H1 (cell line): ENCODE measurements at regions not wholly inside any gene's neighbourhood (a gene's known extent, or its start where the extent isn't known, plus 50 kb on each side); places are given as distances from the start of the nearest gene placed in this dataset.

Source experiments
- CTCF ChIA-PET: fragments of 300-600 bp; sonication (Branson Sonifier 250); formaldehyde crosslinking; loops from one replicate; lab custom pipeline; 2021; ENCODE audit not compliant: partially characterized antibody; lab: Charles Lee
- POLR2A ChIA-PET: fragments of 300-600 bp; sonication (Branson Sonifier 250); formaldehyde crosslinking; loops from one replicate; lab custom pipeline; 2021; ENCODE audit warnings: inconsistent platforms; ENCODE audit not compliant: partially characterized antibody; lab: Charles Lee
- DNase-seq, 2 experiments: peaks; one replicate each; pipeline versions ENCODE4 v3.0.0 to v3.0.0-alpha.2; 2010 to 2022; ENCODE audit warnings: low spot score in 2 of 2, low read depth in 1 of 2, mixed read lengths in 1 of 2
- FAIRE-seq: peaks from 2 replicates; lab custom pipeline; 2011; peaks lifted over from hg19 to GRCh38; lab: Jason Lieb, UNC
- H2AFZ ChIP-seq: 2 replicates; pipeline ENCODE4 v1.8.1; 2012; ENCODE audit warnings: low read length, inconsistent platforms
- H2AK5ac ChIP-seq: 2 replicates; pipeline ENCODE4 v1.6.1; 2013; ENCODE audit warnings: low read depth, low read length
- H2BK120ac ChIP-seq: replicated peaks from 2 replicates; pipeline ENCODE3; 2013; ENCODE audit warnings: low read depth, low read length, inconsistent platforms
- H2BK12ac ChIP-seq: 2 replicates; pipeline ENCODE4 v1.6.1; 2013; ENCODE audit warnings: low read depth, low read length
- H2BK15ac ChIP-seq: 2 replicates; pipeline ENCODE4 v1.6.1; 2013; ENCODE audit warnings: low read length
- H2BK20ac ChIP-seq: 2 replicates; pipeline ENCODE4 v1.6.1; 2013; ENCODE audit warnings: low read length
- H2BK5ac ChIP-seq: 2 replicates; pipeline ENCODE4 v1.6.1; 2013; ENCODE audit warnings: low read depth, low read length
- H3K14ac ChIP-seq: 2 replicates; pipeline ENCODE4 v1.6.1; 2013; ENCODE audit warnings: inconsistent platforms; ENCODE audit not compliant: insufficient read length
- H3K18ac ChIP-seq: 2 replicates; pipeline ENCODE4 v1.6.1; 2013; ENCODE audit warnings: low read length; ENCODE audit errors: extremely low read depth
- H3K23ac ChIP-seq: 2 replicates; pipeline ENCODE4 v1.6.1; 2013; ENCODE audit warnings: inconsistent platforms; ENCODE audit not compliant: insufficient read length
- H3K23me2 ChIP-seq: 2 replicates; pipeline ENCODE4 v1.6.1; 2013; ENCODE audit warnings: low read depth, low read length
- H3K27ac ChIP-seq: 2 replicates; pipeline ENCODE4 v1.6.1; 2011; ENCODE audit warnings: low read depth, low read length, inconsistent platforms
- H3K27me3 ChIP-seq, 4 experiments: replicated peaks in 1 of 4; 1 replicate in 1 of 4; 2 replicates in 3 of 4; pipeline versions ENCODE4 v1.6.1 to v1.8.1; 2011 to 2013; ENCODE audit warnings: low read length in 3 of 4, mild to moderate bottlenecking in 3 of 4, inconsistent platforms in 2 of 4, mixed read lengths in 2 of 4, moderate library complexity in 1 of 4; ENCODE audit not compliant: control insufficient read depth in 3 of 4, insufficient read depth in 3 of 4; ENCODE audit errors: extremely low read depth in 1 of 4
- H3K36me3 ChIP-seq, 4 experiments: 2 replicates each; pipeline versions ENCODE4 v1.6.1 to v1.8.1; 2011 to 2013; ENCODE audit warnings: mild to moderate bottlenecking in 4 of 4, low read length in 3 of 4, moderate library complexity in 2 of 4, control low read depth in 1 of 4, inconsistent platforms in 1 of 4; ENCODE audit not compliant: insufficient read depth in 4 of 4, control insufficient read depth in 2 of 4
- H3K4ac ChIP-seq: replicated peaks from 2 replicates; pipeline ENCODE3; 2013; ENCODE audit warnings: low read length, low read depth, mixed read lengths, inconsistent platforms; ENCODE audit not compliant: insufficient read length
- H3K4me1 ChIP-seq, 4 experiments: replicated peaks in 1 of 4; 1 replicate in 1 of 4; 2 replicates in 3 of 4; pipeline versions ENCODE4 v1.6.1 to v1.8.1; 2011 to 2013; ENCODE audit warnings: low read length in 3 of 4, inconsistent platforms in 2 of 4, mixed read lengths in 1 of 4; ENCODE audit not compliant: insufficient read depth in 4 of 4, control insufficient read depth in 3 of 4
- H3K4me2 ChIP-seq, 2 experiments: 2 replicates each; pipeline versions ENCODE4 v1.6.1 to v1.8.1; 2011 to 2013; ENCODE audit warnings: low read depth in 2 of 2, low read length in 2 of 2, control low read depth in 1 of 2, inconsistent platforms in 1 of 2, mild to moderate bottlenecking in 1 of 2; ENCODE audit not compliant: insufficient read depth in 1 of 2
- H3K4me3 ChIP-seq, 4 experiments: fragments of 200-600, 300-600 bp in 1 of 4; sonication (generic), shearing (Covaris generic), sonication (Bioruptor Twin) in 1 of 4; 2 replicates each; pipeline versions ENCODE4 v1.5.1 to v1.8.1; 2011 to 2016; ENCODE audit warnings: low read length in 4 of 4, low read depth in 3 of 4, control low read depth in 2 of 4, inconsistent platforms in 2 of 4, mild to moderate bottlenecking in 2 of 4, mixed read lengths in 1 of 4, moderate library complexity in 1 of 4; ENCODE audit not compliant: insufficient read depth in 2 of 4; ENCODE audit errors: extremely low read depth in 1 of 4
- H3K56ac ChIP-seq: replicated peaks from 2 replicates; pipeline ENCODE3; 2013; ENCODE audit warnings: low read depth, mild to moderate bottlenecking, mixed read lengths, low read length, inconsistent platforms; ENCODE audit not compliant: insufficient read length
- H3K79me1 ChIP-seq: 2 replicates; pipeline ENCODE4 v1.6.1; 2013; ENCODE audit warnings: low read depth, low read length, control low read depth
- H3K79me2 ChIP-seq, 2 experiments: 2 replicates each; pipeline versions ENCODE4 v1.6.1 to v1.8.1; 2012 to 2013; ENCODE audit warnings: low read length in 2 of 2, mild to moderate bottlenecking in 2 of 2, inconsistent platforms in 1 of 2; ENCODE audit not compliant: insufficient read depth in 2 of 2, control insufficient read depth in 1 of 2
- H3K9ac ChIP-seq, 4 experiments: replicated peaks in 1 of 4; 1 replicate in 1 of 4; 2 replicates in 3 of 4; pipeline versions ENCODE4 v1.6.1 to v1.8.1; 2011 to 2013; ENCODE audit warnings: low read depth in 3 of 4, low read length in 3 of 4, control low read depth in 2 of 4, mild to moderate bottlenecking in 2 of 4, moderate library complexity in 2 of 4, inconsistent platforms in 1 of 4; ENCODE audit errors: extremely low read depth in 1 of 4
- H3K9me3 ChIP-seq, 2 experiments: 2 replicates each; pipeline versions ENCODE4 v1.6.1 to v1.8.1; 2012 to 2013; ENCODE audit warnings: mild to moderate bottlenecking in 2 of 2, moderate library complexity in 2 of 2, control low read depth in 1 of 2, inconsistent platforms in 1 of 2, low read depth in 1 of 2, low read length in 1 of 2, mixed read lengths in 1 of 2; ENCODE audit not compliant: insufficient read depth in 2 of 2
- H4K20me1 ChIP-seq, 2 experiments: replicated peaks in 1 of 2; 2 replicates each; pipeline versions ENCODE3 to v1.8.1; 2011 to 2013; ENCODE audit warnings: inconsistent platforms in 2 of 2, low read length in 2 of 2, mild to moderate bottlenecking in 1 of 2; ENCODE audit not compliant: insufficient read depth in 2 of 2, control insufficient read depth in 1 of 2
- H4K5ac ChIP-seq: 2 replicates; pipeline ENCODE4 v1.6.1; 2013; ENCODE audit warnings: low read length, low read depth, mixed read lengths, inconsistent platforms; ENCODE audit not compliant: insufficient read length
- H4K8ac ChIP-seq: 2 replicates; pipeline ENCODE4 v1.8.0; 2013; ENCODE audit warnings: mild to moderate bottlenecking, moderate library complexity, low read length, inconsistent platforms; ENCODE audit not compliant: insufficient read depth; ENCODE audit errors: extremely low read depth
- H4K91ac ChIP-seq: replicated peaks from 2 replicates; pipeline ENCODE3; 2013; ENCODE audit warnings: low read length, mixed read lengths, inconsistent platforms; ENCODE audit not compliant: insufficient read length
- ATF3 ChIP-seq: IDR thresholded peaks from 2 replicates; pipeline ENCODE4 v1.6.1; 2011; ENCODE audit warnings: low read depth, mild to moderate bottlenecking, low read length; ENCODE audit not compliant: insufficient read depth
- BACH1 ChIP-seq: IDR thresholded peaks from 2 replicates; pipeline ENCODE4 v1.6.1; 2012; ENCODE audit warnings: low read length, improper control_type of control experiment
- EP300 ChIP-seq, 2 experiments: IDR thresholded peaks; 1 replicate in 1 of 2; 2 replicates in 1 of 2; pipeline ENCODE4 v1.6.1; 2011 to 2012; ENCODE audit warnings: low read depth in 2 of 2, low read length in 2 of 2, mild to moderate bottlenecking in 2 of 2, borderline replicate concordance in 1 of 2, inconsistent platforms in 1 of 2, moderate library complexity in 1 of 2
- NANOG ChIP-seq: IDR thresholded peaks from 2 replicates; pipeline ENCODE4 v1.6.1; 2011; ENCODE audit warnings: low read length, low read depth, mild to moderate bottlenecking, inconsistent platforms; ENCODE audit not compliant: insufficient read depth, poor library complexity, severe bottlenecking
- TBP ChIP-seq: IDR thresholded peaks from 2 replicates; pipeline ENCODE4 v1.6.1; 2011; ENCODE audit warnings: low read depth, low read length, improper control_type of control experiment
- ZNF274 ChIP-seq: IDR thresholded peaks from 2 replicates; pipeline ENCODE4 v1.7.0; 2012; ENCODE audit warnings: low read length, borderline replicate concordance; ENCODE audit errors: extremely low read depth
- WGBS, 2 experiments: shearing (Covaris generic) in 1 of 2; methylation state at CpG; one replicate each; pipeline versions ENCODE4 v1.1.6 to v1.1.7; 2013 to 2015; ENCODE audit warnings: low lambda C conversion rate in 2 of 2, mixed read lengths in 2 of 2, inconsistent platforms in 1 of 2, low coverage in 1 of 2, missing lambda C conversion rate in 1 of 2; ENCODE audit not compliant: insufficient replicate concordance in 2 of 2, insufficient coverage in 1 of 2, insufficient read length in 1 of 2; ENCODE audit errors: extremely low coverage in 1 of 2, missing lambda C conversion rate in 1 of 2; 5-methylcytosine and 5-hydroxymethylcytosine counted together

GRCh38 chr12:5206401-5207175 lies 162.9 kb downstream of the KCNA5 start:
- Histone ChIP-seq H2BK5ac (no peak overlapping the region), H3K56ac (no peak overlapping the region), H3K36me3 (no peaks in the 10 kb centered on the region), H3K4ac (no peak overlapping the region), H3K79me1 (no peaks in the 10 kb centered on the region), H2AFZ (no peak overlapping the region), H4K91ac (no peak overlapping the region), H3K27me3 (no peaks in the 10 kb centered on the region; a peak in 1 of 7 replicates), H3K9ac (no peak overlapping the region), H3K4me1 (peaks cover 0 to 18% (median 8%) of the 10 kb centered on the region in 4 experiments; a peak in 3 of 7 replicates), H4K8ac (no peak overlapping the region)
- no peak for TF ChIP-seq BACH1
- no peak for TF ChIP-seq TBP
- no peak for TF ChIP-seq NANOG
- no peak for TF ChIP-seq ZNF274
- no peak for TF ChIP-seq ATF3
- TF ChIP-seq EP300 (IDR thresholded peaks at IDR 0.05; ENCODE audit: borderline replicate concordance in 1 of 2, low read depth in 2 of 2, low read length in 2 of 2): no peak
- TF ChIP-seq, all 59 proteins: peak for 0
- CTCF ChIA-PET: interaction anchor here (0.9 to 2.1 kb wide), 4 partner anchors 32 to 588 kb away, joined by 3 to 7 read pairs (median 3); no protein-coding TSS in a partner anchor
- H3K27ac ChIP-seq: no peak overlapping the region
- no peaks in the 10 kb centered on the region for H4K20me1 ChIP-seq
- no peak overlapping the region for H4K5ac ChIP-seq
- H2BK12ac ChIP-seq: no peak overlapping the region
- H3K4me3 ChIP-seq: no peak overlapping the region
- no peak overlapping the region for H3K4me2 ChIP-seq
- H3K23ac ChIP-seq: no peak overlapping the region
- no peak overlapping the region for H2BK20ac ChIP-seq
- no peaks in the 10 kb centered on the region for H3K23me2 ChIP-seq
- FAIRE-seq (no peak), DNase-seq (no peak)
- H2AK5ac ChIP-seq: no peak overlapping the region
- no peaks in the 10 kb centered on the region for H3K79me2 ChIP-seq
- H3K9me3 ChIP-seq: no peaks in the 10 kb centered on the region
- POLR2A ChIA-PET: interaction anchor here (0.9 kb wide), 1 partner anchor 16 kb away, joined by 3 read pairs; no protein-coding TSS in a partner anchor
- WGBS, 2 experiments: 100% methylated on average over 6 of the region's 6 CpGs; no CpG with 5 or more reads in 1 of the 2 experiments
- no peak overlapping the region for H2BK15ac ChIP-seq
- peak overlapping the region; percentile 51 for H2BK120ac ChIP-seq
- H3K18ac ChIP-seq: no peak overlapping the region
- no peak overlapping the region for H3K14ac ChIP-seq
